Left ventricle myocardium inferior (tissue), 1 donor: ENCODE measurements at regions not wholly inside any gene's neighbourhood (a gene's known extent, or its start where the extent isn't known, plus 50 kb on each side); places are given as distances from the start of the nearest gene placed in this dataset.

Experiments
- DNase-seq: peaks from one replicate; pipeline ENCODE4 v3.0.0-alpha.2; 2020
- H3K27ac ChIP-seq: fragments of 200-600 bp; replicated peaks from 2 replicates; pipeline ENCODE4 v1.8.0; 2021
- H3K27me3 ChIP-seq: fragments of 200-600 bp; 2 replicates; pipeline ENCODE4 v1.8.0; 2021; ENCODE audit warnings: low read depth
- H3K36me3 ChIP-seq: fragments of 200-600 bp; 2 replicates; pipeline ENCODE4 v1.8.0; 2021
- H3K4me1 ChIP-seq: fragments of 200-600 bp; 2 replicates; pipeline ENCODE4 v1.8.0; 2021
- H3K4me3 ChIP-seq: fragments of 200-600 bp; 2 replicates; pipeline ENCODE4 v1.8.0; 2021; ENCODE audit warnings: mild to moderate bottlenecking, moderate library complexity
- H3K9me3 ChIP-seq: fragments of 200-600 bp; replicated peaks from 2 replicates; pipeline ENCODE4 v1.8.0; 2021
- intact Hi-C: fragments of 100-400 bp; cut with micrococcal nuclease; formaldehyde crosslinking; loops from one replicate; pipeline ENCODE4 v1.11.0; 2022
- TF ChIP-seq, protein P1 (sequence below): fragments of 200-600 bp; IDR thresholded peaks from 2 replicates; pipeline ENCODE4 v1.8.0; 2021; ENCODE audit warnings: antibody characterized with exemption, mild to moderate bottlenecking, borderline replicate concordance
- donor health status: DM: no; HTN: yes; CAD: no; lungs with severe emphysema.

DNA sequence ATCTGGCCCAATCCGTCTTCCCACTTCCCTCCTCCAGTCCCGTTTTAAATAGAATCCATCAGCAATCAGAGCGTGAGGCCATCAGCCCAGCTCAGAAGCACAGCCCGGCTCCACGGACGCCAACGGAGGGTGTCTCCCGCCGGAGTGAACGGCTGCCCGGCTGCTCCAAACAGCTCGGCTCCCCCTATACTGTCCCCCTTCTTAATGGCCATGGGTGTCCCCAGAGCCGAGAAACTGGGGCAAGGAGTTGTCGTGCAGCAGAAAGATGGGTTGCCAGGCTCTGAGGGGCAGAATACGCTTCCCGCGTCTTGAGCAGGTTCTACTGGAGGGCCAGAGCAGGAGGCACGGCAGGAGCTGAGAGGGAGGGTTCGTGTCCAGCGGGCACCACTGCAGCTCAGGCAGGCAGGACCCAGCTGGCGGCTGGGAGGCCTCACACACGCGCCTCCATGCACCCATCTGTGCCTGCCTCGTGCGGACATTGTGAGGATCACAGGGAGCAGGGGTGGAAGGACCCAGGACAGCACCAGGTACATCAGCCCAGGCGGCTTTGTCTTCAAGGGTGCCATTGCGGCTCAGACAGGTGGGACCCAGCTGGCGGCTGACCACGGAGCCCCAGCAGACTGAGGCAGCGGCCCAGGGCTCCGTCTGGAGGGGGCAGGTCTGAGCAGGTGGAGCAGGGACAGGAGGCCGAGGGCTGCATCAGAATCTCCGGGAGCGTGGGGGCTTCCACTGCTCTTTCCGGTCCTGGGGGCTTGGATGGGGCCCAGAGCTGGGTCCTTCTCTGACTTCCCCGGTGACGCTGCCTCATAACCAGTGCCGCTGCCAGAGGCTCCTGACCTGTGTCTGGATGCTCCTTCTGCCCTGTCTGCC is 882.7 kb downstream of the BRD1 start:
- TF ChIP-seq, protein P1, sequence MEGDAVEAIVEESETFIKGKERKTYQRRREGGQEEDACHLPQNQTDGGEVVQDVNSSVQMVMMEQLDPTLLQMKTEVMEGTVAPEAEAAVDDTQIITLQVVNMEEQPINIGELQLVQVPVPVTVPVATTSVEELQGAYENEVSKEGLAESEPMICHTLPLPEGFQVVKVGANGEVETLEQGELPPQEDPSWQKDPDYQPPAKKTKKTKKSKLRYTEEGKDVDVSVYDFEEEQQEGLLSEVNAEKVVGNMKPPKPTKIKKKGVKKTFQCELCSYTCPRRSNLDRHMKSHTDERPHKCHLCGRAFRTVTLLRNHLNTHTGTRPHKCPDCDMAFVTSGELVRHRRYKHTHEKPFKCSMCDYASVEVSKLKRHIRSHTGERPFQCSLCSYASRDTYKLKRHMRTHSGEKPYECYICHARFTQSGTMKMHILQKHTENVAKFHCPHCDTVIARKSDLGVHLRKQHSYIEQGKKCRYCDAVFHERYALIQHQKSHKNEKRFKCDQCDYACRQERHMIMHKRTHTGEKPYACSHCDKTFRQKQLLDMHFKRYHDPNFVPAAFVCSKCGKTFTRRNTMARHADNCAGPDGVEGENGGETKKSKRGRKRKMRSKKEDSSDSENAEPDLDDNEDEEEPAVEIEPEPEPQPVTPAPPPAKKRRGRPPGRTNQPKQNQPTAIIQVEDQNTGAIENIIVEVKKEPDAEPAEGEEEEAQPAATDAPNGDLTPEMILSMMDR: no peak
- H3K9me3 ChIP-seq: no peaks in the 10 kb centered on the region
- H3K36me3 ChIP-seq: no peaks in the 10 kb centered on the region
- intact Hi-C loops: no loop called here
- peaks cover 16% of the 10 kb centered on the region for H3K27me3 ChIP-seq
- no peak for DNase-seq
- H3K27ac ChIP-seq: no peak overlapping the region
- H3K4me1 ChIP-seq: no peaks in the 10 kb centered on the region
- no peak overlapping the region for H3K4me3 ChIP-seq

DNA sequence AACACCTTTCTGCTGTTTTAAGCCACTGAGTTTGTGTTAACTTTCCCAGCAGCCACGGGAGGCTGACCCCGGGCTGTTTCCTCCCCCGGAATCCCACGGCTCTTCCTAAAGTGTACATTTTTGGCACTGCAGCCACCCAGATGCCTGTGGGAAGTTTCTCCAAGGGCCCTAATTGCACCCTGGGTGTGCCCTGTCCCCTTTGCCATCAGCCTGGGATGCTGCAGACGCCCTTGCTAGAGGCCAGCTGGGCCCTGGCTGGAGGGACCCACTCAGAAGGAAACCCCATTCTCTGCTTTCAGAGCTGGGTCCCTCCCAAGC is 883.3 kb downstream of the BRD1 start:
- Histone ChIP-seq H3K27me3 (peaks cover 19% of the 10 kb centered on the region), H3K4me1 (no peaks in the 10 kb centered on the region), H3K4me3 (no peak overlapping the region), H3K27ac (no peak overlapping the region), H3K36me3 (no peaks in the 10 kb centered on the region), H3K9me3 (no peaks in the 10 kb centered on the region)
- no peak for DNase-seq
- TF ChIP-seq, protein P1: no peak
- intact Hi-C loops: no loop called here

DNA sequence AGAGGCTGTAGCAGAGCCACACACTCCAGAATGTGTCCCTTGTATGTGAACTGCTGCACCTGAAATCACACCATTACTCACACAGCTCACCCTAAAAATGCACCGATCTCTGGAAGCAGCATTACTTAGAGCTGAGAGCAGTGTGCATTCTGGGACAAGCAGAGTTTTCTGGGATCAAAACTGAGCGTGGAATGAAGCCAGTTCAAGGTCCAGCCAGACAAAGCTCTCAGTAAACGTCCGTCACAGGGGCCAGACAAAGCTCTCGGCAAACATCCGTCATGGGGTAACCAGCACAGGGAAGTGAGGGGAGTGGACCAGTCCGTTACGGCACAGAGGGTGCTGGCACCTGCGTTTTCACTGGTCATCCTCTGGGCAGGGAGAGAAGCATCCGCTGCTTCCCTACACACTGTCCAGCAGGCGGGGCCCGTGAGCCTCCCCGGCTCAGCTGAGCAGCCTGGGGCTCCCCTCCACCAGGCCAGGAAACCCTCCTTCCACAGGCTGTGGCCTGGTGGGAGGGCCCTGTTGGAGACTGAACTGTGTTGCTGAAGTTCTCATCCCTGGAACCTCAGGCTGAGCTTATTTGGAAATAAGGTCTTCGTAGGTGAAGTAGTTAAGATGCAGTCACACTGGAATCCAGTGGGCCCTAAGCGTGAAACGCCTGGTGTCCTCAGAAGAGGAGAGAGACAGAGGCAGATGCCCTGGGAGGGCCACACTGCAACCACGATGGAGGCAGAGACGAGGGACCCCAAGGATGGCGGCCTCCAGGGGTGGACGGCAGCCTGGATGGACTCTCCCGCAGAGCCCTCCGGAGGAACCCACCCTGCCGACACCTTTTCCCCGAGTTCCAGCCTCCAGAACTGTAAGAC is 883.9 kb downstream of the BRD1 start:
- H3K27ac ChIP-seq: no peak overlapping the region
- DNase-seq: no peak
- no peaks in the 10 kb centered on the region for H3K4me1 ChIP-seq
- TF ChIP-seq, protein P1: peak; percentile 54
- no peaks in the 10 kb centered on the region for H3K36me3 ChIP-seq
- H3K27me3 ChIP-seq: peaks cover 19% of the 10 kb centered on the region
- no peak overlapping the region for H3K4me3 ChIP-seq
- H3K9me3 ChIP-seq: no peaks in the 10 kb centered on the region
- intact Hi-C loops: no loop called here

DNA sequence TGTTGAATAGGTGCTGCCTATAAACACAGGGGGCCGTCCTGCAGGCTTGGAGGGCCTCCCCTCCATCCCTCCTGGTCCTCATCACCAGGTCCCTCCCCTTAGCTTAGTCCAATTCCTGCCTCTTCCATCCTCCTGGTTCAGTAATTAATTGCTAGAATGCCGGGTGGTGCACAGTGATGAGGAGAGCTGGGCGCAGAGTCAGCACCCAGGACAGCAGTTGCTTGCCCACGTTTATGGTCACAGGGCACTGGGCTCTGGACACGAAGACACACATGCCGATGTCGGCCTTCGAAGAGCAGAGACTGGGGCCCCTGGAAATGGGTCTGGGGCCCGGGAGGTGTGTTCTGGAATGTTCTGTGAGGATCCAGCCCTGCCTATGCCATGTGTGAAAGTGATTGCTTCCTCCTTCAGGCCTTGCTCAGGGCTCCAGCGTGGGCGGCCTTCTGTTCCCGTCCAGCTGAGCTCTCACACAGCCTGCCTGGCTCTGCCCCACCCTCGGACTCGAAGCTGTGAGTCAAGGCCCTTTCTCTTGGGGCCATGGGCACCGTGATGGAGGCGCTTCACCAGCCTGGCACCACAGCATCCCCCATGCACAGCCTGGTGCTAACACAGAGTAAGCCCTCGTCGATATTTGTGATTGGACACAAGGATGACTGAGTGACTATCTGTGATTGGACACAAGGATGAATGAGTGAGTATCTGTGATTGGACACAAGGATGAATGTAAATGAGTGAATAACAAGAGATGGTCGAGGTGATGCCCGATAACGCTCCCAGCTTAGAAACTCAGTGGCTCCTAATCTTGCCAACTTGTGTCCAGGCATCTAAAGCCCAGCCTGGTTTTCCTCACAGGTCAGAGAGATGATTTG is 884.7 kb downstream of the BRD1 start:
- Histone ChIP-seq H3K27ac (no peak overlapping the region), H3K27me3 (peaks cover 19% of the 10 kb centered on the region), H3K36me3 (no peaks in the 10 kb centered on the region), H3K4me1 (no peaks in the 10 kb centered on the region), H3K4me3 (no peak overlapping the region), H3K9me3 (no peaks in the 10 kb centered on the region)
- TF ChIP-seq, protein P1: no peak
- no peak for DNase-seq
- intact Hi-C loops: no loop called here

DNA sequence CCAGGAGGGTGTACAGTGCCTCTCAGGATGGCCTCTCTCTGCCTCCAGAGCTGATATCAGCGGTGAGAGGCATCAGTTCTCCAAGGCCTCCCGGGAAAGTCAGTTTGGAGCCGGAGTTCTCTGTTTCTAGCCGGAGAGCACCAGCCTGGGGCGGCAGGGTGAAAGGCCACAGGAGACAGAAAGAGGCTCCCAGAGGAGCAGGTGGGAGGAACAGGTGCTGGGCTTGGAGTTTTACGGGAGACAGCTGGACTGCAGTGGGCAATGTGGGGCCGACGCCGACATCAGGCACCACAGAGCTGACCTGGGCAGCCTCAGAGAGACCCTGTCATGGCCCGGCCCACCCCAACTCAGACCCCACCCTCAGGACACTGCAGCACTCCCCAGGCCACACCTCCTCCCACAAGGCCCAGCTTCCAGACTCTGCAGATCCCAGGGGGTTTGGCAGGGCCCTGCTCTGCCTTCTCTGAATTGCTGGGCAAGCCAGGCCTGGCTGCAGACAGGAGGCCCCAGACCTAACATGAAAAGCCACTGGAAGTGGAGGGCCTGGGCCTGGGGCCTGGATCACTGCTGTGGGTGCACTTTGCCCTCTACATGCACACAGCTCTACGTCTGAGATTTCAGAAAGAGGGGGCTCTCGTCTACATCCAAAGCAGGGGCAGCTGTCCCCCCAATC is 885.6 kb downstream of the BRD1 start:
- Histone ChIP-seq H3K4me1 (no peaks in the 10 kb centered on the region), H3K36me3 (no peaks in the 10 kb centered on the region), H3K27ac (no peak overlapping the region), H3K9me3 (no peaks in the 10 kb centered on the region), H3K4me3 (no peak overlapping the region), H3K27me3 (peaks cover 21% of the 10 kb centered on the region)
- intact Hi-C loops: no loop called here
- DNase-seq: no peak
- TF ChIP-seq, protein P1: no peak
